HG03442 (cell line): ENCODE measurements at regions not wholly inside any gene's neighbourhood (a gene's known extent, or its start where the extent isn't known, plus 50 kb on each side); places are given as distances from the start of the nearest gene placed in this dataset.

Source experiments
- ATAC-seq: cut with Tn5 transposase; IDR thresholded peaks from one replicate; pipeline ENCODE4 v1.9.1; 2021; ENCODE audit warnings: mild to moderate bottlenecking, moderate library complexity; ENCODE audit not compliant: unreplicated experiment

- no peak for ATAC-seq
These were observed 156.0 kb downstream of the KATNAL1 start for GRCh38 chr13:30151388-30151787.

GRCh38 chr13:30149248-30149647 lies 158.1 kb downstream of the KATNAL1 start:
- no peak for ATAC-seq

- ATAC-seq, result no peak
These were observed 158.6 kb downstream of the KATNAL1 start for GRCh38 chr13:30148786-30149185.

GRCh38 chr13:30148171-30148754 lies 159.1 kb downstream of the KATNAL1 start:
- ATAC-seq, result no peak

GRCh38 chr13:30147421-30147820 lies 159.9 kb downstream of the KATNAL1 start:
- ATAC-seq, result no peak

- ATAC-seq, result no peak
These were observed 160.3 kb downstream of the KATNAL1 start for GRCh38 chr13:30147015-30147414.

GRCh38 chr13:30145709-30146367 lies 161.5 kb downstream of the KATNAL1 start:
- ATAC-seq, result peak; percentile 47

GRCh38 chr13:30143666-30144400 lies 163.5 kb downstream of the KATNAL1 start:
- ATAC-seq, result no peak

- ATAC-seq, result no peak
These were observed 164.7 kb downstream of the KATNAL1 start for GRCh38 chr13:30142486-30143211.

GRCh38 chr13:30141775-30142485 lies 165.4 kb downstream of the KATNAL1 start:
- ATAC-seq, result no peak

- no peak for ATAC-seq
These were observed 166.4 kb downstream of the KATNAL1 start for GRCh38 chr13:30140973-30141372.

GRCh38 chr13:30138511-30138910 lies 168.8 kb downstream of the KATNAL1 start:
- ATAC-seq, result no peak

- no peak for ATAC-seq
These were observed 171.5 kb downstream of the KATNAL1 start for GRCh38 chr13:30135868-30136267.

- no peak for ATAC-seq
These were observed 172.0 kb downstream of the KATNAL1 start for GRCh38 chr13:30135351-30135750.

- ATAC-seq, result no peak
These were observed 172.8 kb downstream of the KATNAL1 start for GRCh38 chr13:30134578-30134977.

- no peak for ATAC-seq
These were observed 173.4 kb downstream of the KATNAL1 start for GRCh38 chr13:30133996-30134395.

GRCh38 chr13:30133554-30133912 lies 173.8 kb downstream of the KATNAL1 start:
- no peak for ATAC-seq

GRCh38 chr13:30132623-30133553 lies 174.5 kb downstream of the KATNAL1 start:
- ATAC-seq, result peak; percentile 93

- no peak for ATAC-seq
These were observed 177.9 kb downstream of the KATNAL1 start for GRCh38 chr13:30129411-30129810.

- no peak for ATAC-seq
These were observed 178.8 kb downstream of the KATNAL1 start for GRCh38 chr13:30128591-30128990.
